HL-60 (cell line): ENCODE measurements at regions not wholly inside any gene's neighbourhood (a gene's known extent, or its start where the extent isn't known, plus 50 kb on each side); places are given as distances from the start of the nearest gene placed in this dataset.

Experiments used
- DNase-seq, 2 experiments: peaks; one replicate each; pipeline ENCODE4 v3.0.0-alpha.2; 2010 to 2020; ENCODE audit warnings: low read depth in 1 of 2, low spot score in 1 of 2
- H3K27ac ChIP-seq: fragments of 250-450 bp; sonication (Bioruptor Pico); replicated peaks from 2 replicates; pipeline ENCODE4 v1.5.1; 2020; ENCODE audit warnings: mild to moderate bottlenecking, moderate library complexity
- H3K27me3 ChIP-seq: fragments of 250-450 bp; sonication (Bioruptor Pico); 2 replicates; pipeline ENCODE4 v1.5.1; 2021; ENCODE audit warnings: mild to moderate bottlenecking, moderate library complexity; ENCODE audit not compliant: insufficient read depth, poor library complexity, severe bottlenecking
- H3K4me3 ChIP-seq: replicated peaks from 2 replicates; pipeline ENCODE4 v1.5.1; 2011; ENCODE audit warnings: mild to moderate bottlenecking, control low read depth, low read length; ENCODE audit not compliant: insufficient read depth
- GABPA ChIP-seq: IDR thresholded peaks from 2 replicates; pipeline ENCODE4 v1.6.1; 2012; ENCODE audit warnings: low read depth
- POLR2AphosphoS5 ChIP-seq: IDR thresholded peaks from 2 replicates; pipeline ENCODE4 v1.6.1; 2012; ENCODE audit warnings: low read depth
- SPI1 ChIP-seq: IDR thresholded peaks from 2 replicates; pipeline ENCODE4 v1.6.1; 2012; ENCODE audit warnings: low read depth, mild to moderate bottlenecking, borderline replicate concordance
- TF ChIP-seq, protein P1 (sequence below): IDR thresholded peaks from one replicate; pipeline ENCODE4 v1.5.1; 2011; ENCODE audit warnings: low read length, control low read depth, inconsistent platforms; ENCODE audit not compliant: insufficient read depth
- TF ChIP-seq, protein P2 (sequence below): IDR thresholded peaks from 2 replicates; pipeline ENCODE4 v1.6.1; 2012; ENCODE audit warnings: low read depth; ENCODE audit not compliant: insufficient replicate concordance

DNA sequence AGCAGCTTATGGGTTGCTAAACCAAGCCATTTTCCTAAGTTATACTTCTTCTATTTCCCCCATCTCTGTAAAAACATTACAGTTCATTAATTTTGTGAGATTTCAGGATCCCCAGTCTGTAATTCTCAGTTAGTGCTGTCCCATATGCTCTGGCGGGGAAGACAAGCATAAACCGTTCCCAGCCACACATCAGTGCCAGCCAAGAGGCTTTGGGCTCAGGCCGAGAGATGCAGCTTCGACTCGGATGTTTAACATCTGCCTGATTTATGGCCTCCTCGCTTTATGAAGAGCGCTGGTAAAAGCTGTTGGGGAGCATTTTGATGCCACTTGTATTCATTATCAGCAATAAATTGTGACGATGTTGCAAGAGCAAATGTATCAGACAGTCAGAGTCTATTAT, 349.1 kb upstream of the CCDC196 start:
- Histone ChIP-seq H3K27me3 (no peaks in the 10 kb centered on the region), H3K27ac (no peak overlapping the region), H3K4me3 (no peak overlapping the region)
- TF ChIP-seq SPI1 (no peak), POLR2AphosphoS5 (no peak), GABPA (no peak)
- TF ChIP-seq, protein P1, sequence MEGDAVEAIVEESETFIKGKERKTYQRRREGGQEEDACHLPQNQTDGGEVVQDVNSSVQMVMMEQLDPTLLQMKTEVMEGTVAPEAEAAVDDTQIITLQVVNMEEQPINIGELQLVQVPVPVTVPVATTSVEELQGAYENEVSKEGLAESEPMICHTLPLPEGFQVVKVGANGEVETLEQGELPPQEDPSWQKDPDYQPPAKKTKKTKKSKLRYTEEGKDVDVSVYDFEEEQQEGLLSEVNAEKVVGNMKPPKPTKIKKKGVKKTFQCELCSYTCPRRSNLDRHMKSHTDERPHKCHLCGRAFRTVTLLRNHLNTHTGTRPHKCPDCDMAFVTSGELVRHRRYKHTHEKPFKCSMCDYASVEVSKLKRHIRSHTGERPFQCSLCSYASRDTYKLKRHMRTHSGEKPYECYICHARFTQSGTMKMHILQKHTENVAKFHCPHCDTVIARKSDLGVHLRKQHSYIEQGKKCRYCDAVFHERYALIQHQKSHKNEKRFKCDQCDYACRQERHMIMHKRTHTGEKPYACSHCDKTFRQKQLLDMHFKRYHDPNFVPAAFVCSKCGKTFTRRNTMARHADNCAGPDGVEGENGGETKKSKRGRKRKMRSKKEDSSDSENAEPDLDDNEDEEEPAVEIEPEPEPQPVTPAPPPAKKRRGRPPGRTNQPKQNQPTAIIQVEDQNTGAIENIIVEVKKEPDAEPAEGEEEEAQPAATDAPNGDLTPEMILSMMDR: no peak
- TF ChIP-seq, protein P2, sequence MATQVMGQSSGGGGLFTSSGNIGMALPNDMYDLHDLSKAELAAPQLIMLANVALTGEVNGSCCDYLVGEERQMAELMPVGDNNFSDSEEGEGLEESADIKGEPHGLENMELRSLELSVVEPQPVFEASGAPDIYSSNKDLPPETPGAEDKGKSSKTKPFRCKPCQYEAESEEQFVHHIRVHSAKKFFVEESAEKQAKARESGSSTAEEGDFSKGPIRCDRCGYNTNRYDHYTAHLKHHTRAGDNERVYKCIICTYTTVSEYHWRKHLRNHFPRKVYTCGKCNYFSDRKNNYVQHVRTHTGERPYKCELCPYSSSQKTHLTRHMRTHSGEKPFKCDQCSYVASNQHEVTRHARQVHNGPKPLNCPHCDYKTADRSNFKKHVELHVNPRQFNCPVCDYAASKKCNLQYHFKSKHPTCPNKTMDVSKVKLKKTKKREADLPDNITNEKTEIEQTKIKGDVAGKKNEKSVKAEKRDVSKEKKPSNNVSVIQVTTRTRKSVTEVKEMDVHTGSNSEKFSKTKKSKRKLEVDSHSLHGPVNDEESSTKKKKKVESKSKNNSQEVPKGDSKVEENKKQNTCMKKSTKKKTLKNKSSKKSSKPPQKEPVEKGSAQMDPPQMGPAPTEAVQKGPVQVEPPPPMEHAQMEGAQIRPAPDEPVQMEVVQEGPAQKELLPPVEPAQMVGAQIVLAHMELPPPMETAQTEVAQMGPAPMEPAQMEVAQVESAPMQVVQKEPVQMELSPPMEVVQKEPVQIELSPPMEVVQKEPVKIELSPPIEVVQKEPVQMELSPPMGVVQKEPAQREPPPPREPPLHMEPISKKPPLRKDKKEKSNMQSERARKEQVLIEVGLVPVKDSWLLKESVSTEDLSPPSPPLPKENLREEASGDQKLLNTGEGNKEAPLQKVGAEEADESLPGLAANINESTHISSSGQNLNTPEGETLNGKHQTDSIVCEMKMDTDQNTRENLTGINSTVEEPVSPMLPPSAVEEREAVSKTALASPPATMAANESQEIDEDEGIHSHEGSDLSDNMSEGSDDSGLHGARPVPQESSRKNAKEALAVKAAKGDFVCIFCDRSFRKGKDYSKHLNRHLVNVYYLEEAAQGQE: no peak
- DNase-seq: no peak

DNA sequence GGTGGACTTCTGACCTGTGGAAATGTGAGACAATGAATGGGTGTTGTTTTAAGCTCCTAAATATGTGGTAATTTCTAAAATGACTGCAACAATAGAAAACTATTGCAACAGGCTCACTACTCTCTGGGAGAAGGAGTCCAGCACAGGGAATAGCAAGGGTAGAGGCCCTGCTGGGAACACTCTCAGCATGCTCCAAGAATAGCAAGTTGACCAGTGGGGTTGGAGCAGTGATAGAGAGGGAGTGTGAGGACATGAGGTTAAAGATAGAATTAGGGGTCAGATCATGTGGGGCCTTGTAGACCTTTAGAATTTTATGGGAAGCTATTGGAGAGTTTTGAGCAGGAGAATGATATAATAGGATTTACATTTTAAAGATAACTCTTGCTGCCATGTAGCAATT, 346.7 kb upstream of the CCDC196 start:
- Histone ChIP-seq H3K27ac (no peak overlapping the region), H3K4me3 (no peak overlapping the region), H3K27me3 (no peaks in the 10 kb centered on the region)
- DNase-seq: no peak
- TF ChIP-seq, protein P2: no peak
- TF ChIP-seq, protein P1: no peak
- TF ChIP-seq SPI1: no peak

DNA sequence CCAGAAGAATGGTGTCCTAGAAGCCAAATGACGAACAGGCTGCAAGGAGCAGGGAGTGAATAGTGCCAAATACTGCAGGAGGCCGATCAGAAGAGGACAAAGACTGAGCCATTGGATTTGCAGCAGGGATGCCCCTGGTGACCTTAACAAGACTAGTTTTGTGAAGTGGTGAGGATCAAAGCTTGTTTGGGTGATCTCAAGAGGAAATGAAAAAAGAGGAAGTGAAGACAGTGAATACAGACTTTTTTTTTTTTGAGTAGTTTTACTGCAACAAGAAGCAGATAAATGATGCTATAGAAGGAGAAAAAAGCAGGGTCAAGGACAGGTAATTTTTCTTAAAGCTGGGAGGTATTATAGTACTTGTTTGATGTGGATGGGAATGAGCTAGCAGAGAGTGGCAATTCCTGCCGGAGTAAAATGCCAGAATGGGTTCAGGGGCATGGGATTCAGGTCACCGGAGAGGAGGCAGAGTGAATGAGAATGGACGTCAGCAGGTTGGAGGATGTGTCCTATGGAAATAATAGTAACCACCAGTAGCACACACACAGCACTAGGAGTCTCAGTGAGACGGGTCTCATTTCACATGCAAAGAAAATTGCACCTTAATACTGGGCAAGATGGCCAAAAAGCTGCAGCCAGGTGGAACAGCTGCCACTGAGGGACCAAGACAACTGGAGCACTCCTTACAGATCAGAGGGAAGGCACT, 345.8 kb upstream of the CCDC196 start:
- TF ChIP-seq POLR2AphosphoS5: no peak
- peak; percentile 89 for TF ChIP-seq SPI1
- DNase-seq: no peak
- no peak overlapping the region for H3K4me3 ChIP-seq
- H3K27me3 ChIP-seq: no peaks in the 10 kb centered on the region
- no peak overlapping the region for H3K27ac ChIP-seq

DNA sequence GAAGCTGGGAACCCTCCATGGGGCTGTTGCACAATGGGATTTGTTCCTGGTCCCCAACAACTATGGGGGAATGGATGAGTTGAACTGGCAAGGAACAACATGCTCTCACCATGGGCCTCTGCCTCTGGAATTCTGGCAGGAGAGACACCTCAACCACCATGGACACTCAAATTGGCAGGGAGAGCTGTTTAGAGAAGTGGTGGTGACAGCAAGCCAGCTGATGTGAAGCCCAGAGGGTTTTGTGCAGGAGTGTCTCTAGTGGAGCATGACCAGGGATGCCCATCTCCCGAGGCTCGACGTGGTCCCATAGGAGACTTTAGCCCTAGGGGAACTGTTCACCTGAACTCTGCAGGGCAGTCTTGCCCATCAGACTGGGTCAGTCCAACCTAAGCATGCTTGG, 345.2 kb upstream of the CCDC196 start:
- H3K27me3 ChIP-seq: no peaks in the 10 kb centered on the region
- H3K27ac ChIP-seq: no peak overlapping the region
- TF ChIP-seq, protein P2: no peak
- TF ChIP-seq, protein P1: no peak
- TF ChIP-seq POLR2AphosphoS5 (no peak), SPI1 (no peak), GABPA (no peak)
- no peak overlapping the region for H3K4me3 ChIP-seq
- no peak for DNase-seq
